GM18520 (cell line): ENCODE measurements at regions not wholly inside any gene's neighbourhood (a gene's known extent, or its start where the extent isn't known, plus 50 kb on each side); places are given as distances from the start of the nearest gene placed in this dataset.
"Not testable (repeated sequence)": the region's sequence is repeated elsewhere in the genome, so short reads cannot be mapped to it uniquely, and the experiment has no call there.

Experiments used
- ATAC-seq: cut with Tn5 transposase; IDR thresholded peaks from one replicate; pipeline ENCODE4 v1.9.1; 2021; ENCODE audit not compliant: unreplicated experiment

DNA sequence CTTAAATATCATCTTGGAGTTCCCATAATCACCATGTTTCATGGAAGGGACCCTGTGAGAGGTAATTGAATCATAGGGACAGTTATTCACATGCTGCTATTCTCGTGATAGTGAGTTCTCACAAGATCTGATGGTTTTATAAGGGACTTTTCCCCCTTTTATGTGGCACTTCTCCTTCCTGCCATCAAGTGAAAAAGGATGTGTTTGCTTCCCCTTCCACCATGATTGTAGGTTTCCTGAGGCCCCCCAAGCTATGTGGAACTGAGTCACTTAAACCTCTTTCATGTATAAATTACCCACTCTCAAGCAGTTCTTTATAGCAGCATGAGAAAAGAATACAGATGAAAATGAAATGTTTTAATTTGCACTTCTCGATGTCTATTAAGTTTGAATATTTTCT lies 112.0 kb downstream of the ZNF648 start:
- no peak for ATAC-seq

DNA sequence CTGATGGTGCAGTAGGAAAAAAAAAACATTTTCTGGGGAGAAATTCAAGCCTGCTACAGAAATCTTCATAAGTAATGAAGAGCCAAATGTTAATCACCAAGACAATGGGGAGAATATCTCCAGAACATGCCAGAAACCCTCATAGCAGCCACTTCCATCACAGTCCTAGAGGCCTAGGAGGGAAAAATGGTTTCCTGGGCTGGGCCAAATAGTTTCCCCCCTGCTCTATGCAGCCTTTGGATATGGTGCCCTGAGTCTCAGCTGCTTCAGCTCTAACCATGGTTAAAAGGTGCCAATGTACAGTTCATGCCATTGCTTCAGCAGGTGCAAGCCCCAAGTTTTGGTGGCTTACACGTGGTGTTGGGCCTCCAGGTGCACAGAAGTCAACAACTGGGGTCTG lies 113.1 kb downstream of the ZNF648 start:
- no peak for ATAC-seq

DNA sequence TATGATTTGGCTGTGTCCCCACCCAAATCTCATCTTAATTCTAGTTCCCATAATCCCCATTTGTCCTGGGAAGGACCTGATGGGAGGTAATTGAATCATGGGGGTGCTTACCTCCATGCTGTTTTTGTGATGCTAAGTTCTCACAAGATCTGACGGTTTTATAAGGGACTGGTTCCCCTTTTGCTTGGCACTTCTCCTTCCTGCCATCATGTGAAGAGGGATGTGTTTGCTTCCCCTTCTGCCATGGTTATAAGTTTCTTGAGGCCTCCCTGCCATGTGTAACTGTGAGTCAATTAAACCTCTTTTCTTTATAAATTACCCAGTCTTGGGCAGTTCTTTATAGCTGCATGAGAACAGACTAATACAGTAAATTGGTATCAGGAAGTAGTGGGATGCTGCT lies 114.1 kb downstream of the ZNF648 start:
- no peak for ATAC-seq

DNA sequence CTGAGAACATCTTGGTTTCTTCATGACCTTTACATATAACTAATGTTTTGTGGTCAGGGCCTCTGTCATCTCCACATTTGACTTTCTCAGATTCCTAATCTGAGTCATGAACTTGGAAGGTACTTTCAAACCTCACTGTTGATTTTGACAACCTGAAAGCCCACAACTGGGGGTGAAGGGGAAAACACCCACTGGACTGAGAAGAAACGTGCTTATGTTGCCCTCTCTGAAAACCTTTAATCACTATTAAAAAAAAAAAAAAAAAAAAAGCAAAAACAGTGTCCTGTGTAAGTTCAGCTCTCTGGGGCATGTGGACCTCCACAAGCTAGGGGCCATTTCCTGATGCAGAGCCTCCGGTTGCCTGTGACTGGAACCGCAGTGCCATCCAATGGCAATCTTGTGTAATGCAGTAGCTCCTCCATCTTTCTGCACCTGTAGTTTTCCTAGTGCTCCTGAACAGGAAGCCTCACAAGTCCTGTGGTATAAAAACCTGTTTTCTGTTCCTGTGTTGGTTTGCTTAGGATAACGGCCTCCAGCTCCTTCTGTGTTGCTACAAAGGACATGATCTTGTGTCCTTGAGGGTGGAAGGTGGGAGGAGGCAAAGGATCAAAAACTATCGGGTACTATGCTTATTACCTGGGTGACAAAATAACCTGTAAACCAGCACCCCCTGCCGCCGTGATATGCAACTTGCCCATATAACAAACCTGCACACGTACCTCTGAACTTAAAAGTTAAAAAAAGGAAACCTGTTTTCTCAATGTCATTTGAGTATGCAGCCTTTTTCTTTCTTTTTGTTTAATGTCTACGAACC lies 124.5 kb downstream of the ZNF648 start:
- peak; percentile 74 for ATAC-seq

DNA sequence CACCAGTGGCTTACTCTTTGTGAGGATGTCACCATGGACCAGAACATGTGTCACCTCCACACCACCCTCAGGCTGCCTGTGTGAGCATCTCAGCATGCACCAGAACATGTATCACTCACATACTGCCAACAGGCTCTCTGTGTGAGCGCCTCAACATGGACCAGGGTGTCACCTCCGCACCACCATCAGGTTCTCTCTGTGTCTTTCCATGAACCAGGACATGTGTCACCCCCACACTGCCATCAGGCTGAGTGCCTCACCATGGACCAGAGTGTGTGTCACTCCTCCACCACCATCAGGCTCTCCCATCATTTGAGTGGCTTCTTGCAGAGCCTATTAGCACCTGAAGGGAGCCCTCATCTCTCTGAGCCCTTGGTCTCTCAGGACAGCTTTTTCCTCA lies 125.2 kb downstream of the ZNF648 start:
- peak; percentile 21 for ATAC-seq

DNA sequence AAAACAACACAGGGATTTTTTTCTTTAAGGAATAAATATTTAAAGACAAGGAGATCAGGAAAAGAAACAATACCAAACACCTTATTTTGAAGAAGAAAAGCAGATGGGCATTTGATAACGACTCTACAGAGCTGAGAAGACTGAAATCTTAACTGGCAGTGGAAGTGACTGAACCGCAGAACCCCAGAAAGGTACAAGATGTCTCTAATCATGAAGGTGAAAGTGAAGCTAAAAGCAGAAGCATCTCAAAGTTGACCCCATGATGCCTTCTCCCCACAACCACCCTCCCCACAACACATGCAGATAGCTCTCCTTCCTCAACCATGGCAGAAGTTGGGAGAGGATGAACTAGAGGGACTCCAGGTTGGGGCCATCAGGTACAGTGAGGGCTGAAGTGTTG lies 129.6 kb downstream of the ZNF648 start:
- no peak for ATAC-seq

DNA sequence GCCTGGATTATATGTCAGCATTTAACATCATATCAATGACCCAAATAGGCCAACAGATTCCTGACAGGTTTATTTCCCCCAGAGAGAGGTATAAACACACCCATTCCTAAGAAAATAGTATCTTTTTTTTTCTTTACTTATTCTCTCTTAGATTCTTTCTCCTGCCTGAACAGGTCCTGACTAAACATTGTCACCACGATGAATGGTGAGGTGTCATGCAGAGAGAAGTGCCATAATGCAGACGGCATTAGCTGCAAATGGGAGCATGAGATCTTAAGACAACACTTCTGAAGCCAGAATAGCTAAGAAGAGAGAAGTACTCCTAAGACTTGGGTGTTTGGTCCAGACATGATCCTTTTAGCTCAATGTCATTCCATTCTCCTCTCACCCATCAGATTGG lies 131.3 kb downstream of the ZNF648 start:
- ATAC-seq: no peak

DNA sequence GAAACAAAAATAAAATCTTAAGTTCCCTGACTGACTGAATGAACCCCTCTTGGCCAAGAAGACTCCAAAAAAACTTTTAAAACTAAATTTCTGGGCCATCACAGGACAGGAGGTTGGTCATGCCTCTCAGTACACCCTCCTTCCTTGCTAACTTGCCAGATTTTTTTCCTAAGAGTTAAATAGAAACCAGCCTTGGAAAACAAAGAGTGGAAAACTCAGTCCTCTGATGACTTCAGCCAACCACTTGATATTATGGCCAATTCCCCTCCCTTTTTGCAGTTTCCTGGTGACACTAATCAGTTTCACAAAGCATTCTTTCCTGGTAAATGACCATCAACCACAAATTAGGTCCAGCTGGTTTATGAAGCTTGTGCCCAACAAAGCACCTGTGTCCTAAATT lies 134.8 kb downstream of the ZNF648 start:
- ATAC-seq: no peak

DNA sequence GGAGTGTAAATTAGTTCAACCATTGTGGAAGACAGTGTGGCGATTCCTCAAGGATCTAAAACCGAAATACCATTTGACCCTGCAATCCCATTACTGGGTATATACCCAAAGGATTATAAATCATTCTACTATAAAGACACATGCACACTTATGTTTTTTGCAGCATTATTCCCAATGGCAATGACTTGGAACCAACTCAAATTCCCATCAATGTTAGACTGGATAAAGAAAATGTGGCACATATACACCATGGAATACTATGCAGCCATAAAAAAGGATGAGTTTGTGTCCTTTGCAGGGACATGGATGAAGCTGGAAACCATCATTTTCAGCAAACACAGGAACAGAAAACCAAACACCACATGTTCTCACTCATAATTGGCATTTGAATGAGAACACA lies 137.5 kb downstream of the ZNF648 start:
- ATAC-seq: not testable (repeated sequence)

DNA sequence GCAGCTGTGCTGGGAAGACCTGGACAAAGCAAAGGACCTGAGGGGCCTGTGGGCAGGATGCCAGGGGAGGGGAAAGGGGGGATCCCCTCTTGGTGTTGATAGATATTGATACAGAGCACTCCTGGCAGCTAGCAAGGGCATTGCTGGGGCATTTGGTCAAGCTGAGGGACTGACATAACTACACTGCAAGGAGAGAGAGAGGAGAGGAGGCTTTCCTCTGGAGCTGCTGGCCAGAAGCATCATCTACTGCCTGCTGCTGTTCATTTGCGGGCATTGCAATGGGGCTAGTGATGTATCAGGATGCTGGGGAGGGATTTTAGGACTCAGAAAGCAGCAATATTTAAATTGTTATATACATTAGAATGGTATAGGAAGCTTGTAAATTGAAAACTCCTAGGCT lies 142.0 kb downstream of the ZNF648 start:
- no peak for ATAC-seq

DNA sequence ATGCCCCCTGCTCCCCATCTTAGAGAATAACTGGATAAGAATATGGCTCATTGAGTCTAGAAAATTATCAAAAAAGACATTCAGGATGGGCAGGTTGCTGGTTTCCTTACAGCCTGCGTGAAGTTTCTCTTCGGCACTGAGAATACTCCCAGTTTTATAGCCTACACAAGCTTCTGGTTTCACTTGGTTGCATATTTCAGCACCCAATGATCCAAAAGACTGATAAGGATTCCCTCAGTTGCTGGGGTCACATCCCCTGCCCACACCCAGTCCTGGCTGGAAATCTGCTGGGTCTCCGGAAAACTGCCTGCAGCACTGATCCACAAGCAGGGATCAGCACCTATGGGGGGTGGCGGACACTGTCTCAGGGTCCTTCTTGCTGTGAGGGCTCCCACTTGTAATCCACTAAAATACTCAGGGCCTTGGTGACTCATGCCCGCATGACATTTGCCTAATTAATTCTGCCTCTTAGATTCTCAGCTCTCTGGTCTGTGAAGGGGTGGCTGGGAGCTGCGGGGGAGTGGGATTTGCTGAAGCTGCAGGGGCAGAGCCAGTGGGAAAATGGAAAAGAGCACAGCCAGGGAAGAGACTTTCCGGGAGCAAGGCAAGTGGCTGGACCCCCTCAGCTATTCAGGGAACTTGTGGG lies 142.5 kb downstream of the ZNF648 start:
- ATAC-seq: no peak

DNA sequence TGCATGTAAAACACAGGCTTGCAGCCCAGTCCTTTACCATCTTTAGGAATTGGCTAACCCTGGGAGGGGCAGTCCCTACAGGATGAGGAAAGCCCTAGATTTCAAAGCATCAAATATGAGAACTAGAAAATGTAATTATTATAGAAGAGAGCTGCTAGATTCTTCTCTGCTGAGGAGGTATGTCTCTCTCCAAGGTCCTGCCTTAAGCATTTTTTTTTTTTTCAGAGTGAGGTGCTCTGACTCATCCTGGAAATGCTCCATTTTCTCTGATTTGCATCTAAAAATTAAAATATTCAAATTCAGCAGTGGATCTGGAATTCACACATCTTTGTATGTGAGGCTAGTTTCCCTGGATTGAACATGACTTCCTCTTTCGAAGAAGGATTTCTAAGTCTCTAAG lies 149.8 kb downstream of the ZNF648 start:
- ATAC-seq: no peak

DNA sequence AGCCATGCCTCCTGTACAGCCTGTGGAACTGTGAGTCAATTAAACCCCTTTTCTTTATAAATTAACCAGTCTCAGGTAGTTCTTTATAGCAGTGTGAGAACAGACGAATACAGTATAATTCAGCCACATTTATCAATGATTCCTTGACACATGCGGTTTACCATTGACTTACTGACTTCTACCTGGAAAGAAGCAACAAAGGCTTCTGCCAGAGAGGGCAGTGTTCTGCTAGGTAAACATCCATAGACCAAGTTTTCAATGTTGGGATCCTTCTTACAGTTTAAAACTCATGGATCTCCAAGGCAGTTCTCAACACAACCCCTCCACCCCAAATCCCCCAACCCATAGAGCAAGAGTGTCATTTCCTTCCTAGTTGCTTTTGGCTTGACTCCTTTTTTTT lies 150.6 kb downstream of the ZNF648 start:
- ATAC-seq: no peak

DNA sequence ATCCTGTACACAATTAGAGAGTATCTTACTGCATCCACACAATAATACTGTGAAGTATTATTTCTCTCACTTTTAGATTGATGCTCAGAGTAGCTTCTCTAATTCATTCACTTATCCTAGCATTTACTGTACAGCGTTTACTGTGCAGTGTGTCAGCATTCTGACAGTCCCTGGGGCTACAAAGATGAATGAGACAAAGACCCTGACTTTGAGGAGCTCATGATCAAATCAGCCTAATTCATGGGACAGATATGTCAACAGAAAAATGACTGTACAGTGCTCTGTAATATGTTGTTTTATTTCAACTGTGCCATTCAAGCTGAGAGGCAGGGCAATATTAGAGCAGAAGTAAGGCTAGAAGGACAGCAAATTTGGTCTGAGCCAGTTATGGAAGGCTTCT lies 152.5 kb downstream of the ZNF648 start:
- ATAC-seq: no peak

DNA sequence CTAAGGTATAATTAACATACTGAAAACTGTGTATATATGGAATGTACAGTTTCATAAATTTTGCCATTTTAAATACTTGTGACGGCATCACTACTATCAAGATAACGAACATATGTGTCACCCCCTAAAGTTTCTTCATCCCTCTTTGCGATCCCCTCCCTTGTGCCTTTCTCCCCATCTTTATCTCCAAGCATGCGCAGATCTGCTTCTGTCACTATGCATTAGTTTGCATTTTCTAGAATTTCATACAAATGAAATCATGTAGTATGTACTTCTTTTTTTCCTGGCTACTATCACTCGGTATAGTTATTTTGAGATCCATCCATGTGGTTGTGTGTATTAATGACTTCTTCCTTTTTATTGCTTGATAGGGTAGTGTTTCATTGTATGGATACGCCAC lies 154.9 kb downstream of the ZNF648 start:
- ATAC-seq: no peak

DNA sequence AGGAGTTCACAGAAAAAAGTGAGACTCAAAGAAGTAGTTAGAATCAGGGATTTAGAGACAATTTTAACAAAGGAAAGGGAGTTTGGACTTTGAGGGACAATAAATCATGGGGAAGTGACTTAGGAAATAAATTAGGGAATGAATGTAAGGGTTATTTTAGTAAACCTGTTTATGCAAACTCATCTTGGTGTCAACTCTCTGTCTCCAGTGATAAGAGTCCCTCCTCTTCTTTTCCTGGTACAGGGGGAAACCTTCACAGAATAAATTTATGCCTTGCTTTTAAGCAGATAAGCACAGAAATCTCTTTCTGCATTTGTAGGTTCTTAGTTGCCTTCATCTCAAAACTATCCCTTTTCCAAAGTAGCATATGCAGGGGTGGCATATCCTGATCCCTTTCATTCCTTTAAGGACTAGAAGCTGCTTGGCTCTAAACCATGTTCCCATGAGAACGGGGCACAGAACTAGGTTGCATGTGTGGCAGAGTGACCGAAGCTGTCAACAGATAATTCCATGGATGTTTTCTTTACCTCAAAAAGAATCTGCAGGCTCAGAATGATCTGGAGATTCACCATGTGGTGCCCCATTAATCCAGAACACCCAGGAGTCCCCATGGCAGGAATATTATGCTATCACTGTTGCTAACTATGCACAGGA lies 155.4 kb downstream of the ZNF648 start:
- ATAC-seq: no peak

DNA sequence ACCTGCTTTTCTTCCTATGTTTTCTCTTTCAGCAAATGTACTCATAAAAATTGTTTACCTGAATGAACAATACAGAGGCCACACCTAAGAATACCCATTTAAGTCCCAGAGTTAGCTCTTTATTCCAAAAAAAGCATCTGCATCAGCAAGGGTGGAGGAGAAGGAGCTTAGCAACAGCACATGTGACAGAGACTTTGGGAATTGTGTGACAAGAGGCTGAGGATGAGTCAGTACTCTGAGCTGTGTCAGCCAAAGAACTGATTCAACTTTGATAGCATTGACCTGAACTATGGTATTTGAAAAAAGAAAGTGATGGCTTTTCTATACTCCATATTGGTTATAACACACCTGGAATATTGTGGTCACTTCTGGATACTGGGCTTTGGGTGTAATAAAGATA lies 162.7 kb downstream of the ZNF648 start:
- no peak for ATAC-seq

DNA sequence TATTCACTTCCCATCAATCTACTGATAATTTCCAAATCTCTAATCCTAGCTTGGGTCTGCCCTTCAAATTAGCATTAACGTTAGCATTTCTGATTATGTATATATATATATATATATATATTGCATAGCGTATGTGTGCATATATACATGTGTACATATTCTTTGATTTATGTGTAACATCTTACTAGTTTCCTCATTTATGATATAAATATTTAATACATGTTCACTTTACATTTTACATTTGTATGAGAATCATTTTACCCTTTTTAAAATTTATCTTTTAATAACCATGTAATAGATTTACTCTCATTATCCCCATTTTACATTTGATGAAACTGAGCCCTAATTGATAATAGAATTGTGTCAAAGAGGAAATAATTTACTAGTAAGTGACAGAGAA lies 164.7 kb downstream of the ZNF648 start:
- no peak for ATAC-seq

DNA sequence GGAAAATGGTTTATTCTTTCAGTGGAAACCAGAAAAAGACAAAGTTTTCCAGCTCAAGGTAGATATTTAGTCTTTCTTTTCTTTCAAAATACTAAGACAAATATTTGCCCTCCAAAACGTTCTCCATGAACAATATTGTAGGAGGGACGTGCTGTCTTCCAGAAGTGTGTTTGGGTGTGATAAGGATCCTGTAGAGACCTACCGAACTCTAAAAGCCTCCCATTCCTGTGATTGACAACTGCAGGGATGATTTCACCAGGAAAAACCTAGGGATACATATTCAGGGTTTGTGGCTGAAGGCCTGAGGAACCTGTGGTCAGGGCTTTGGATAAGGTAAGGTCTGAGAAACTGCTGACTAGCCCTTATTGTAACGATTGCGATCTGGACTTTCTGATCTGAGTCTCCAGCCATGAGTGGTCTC lies 167.1 kb downstream of the ZNF648 start:
- ATAC-seq: no peak

DNA sequence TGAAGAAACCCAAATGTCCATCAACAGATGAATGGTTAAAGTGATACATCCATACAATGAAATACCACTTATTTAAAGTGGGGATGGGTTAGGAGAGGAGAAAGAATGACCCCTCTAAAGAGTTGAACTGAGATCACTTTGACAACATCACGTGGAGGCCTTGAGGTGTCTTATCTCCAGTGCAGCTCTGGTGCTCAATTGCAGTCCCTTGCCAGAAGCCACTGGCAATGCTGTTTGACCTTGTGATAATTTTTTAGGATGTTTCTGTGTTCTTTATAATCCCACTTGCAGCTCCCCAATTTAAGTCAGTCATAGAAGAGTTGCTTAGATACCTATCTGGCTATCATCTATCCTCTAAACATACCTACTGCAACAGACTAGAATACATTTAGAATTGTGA lies 167.6 kb downstream of the ZNF648 start:
- ATAC-seq: no peak

DNA sequence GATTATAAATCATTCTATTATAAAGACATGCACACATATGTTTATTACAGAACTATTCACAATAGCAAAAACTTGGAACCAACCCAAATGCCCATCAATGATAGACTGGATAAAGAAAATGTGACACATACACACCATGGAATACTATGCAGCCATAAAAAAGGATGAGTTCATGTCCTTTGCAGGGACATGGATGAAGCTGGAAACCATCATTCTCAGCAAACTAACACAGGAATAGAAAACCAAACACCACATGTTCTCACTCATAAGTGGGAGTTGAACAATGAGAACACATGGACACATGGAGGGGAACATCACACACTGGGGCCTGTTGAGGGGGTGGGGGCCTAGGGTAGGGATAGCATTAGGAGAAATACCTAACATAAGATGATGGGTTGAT lies 168.4 kb downstream of the ZNF648 start:
- not testable (repeated sequence) for ATAC-seq

DNA sequence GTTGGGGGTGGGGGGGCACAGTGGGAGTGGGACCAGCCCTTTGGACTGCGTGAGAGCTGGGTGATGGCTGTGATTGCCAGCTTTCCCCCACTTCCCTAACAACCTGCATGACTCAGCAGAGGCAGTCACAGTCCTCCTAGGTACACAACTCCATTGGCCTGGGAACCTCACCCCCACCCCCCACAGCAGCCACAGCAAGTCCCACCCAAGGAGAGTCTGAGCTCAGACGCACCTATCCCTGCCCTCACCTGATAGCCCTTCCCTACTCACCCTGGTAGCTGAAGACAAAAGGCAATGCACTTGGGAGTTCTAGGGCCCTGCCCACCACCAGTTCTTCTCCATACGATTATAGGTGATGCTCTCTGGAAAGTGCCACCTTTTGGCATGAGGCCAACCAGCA lies 188.9 kb downstream of the ZNF648 start:
- ATAC-seq: no peak
